Heart left ventricle (tissue), 13 donors: ENCODE measurements at regions not wholly inside any gene's neighbourhood (a gene's known extent, or its start where the extent isn't known, plus 50 kb on each side); places are given as distances from the start of the nearest gene placed in this dataset.

ENCODE experiments used
- CTCF ChIP-seq, 12 donors: fragments of 200-600 bp; sonication (generic) in 4 of 12; IDR thresholded peaks; one replicate each; pipeline versions ENCODE4 v1.5.0 to v1.8.0; 2018 to 2022; ENCODE audit warnings: antibody characterized with exemption in 12 of 12, mild to moderate bottlenecking in 5 of 12
- POLR2A ChIP-seq, 2 donors: fragments of 450-650 bp; IDR thresholded peaks; one replicate each; pipeline ENCODE4 v1.6.1; 2017; ENCODE audit warnings: antibody characterized with exemption in 2 of 2, mild to moderate bottlenecking in 2 of 2, moderate library complexity in 2 of 2
- donor health status: ischemic (EF 13 %, LVEDD 7.1; RV severe dilation, severe dysfunction).
- donor health status: DM: no; HTN: yes; CAD: no.
- donor health status: DM: no; HTN: no; CAD: no.
- donor health status: ischemic (EF 25% LVEDD 6.9; RV normal size, moderate dysfunction).
- donor health status: ischemic (EF 25% LVEDD 5.7; RV mildly dilated, moderate dysfunction).
- donor health status: ischemic (EF 35%, LVEDD 5.7; RV mildly dilated, moderate dysfunction).
- donor health status: nonischemic (EF 11% LVEDD 7.7; RV severe dilation, severe dysfunction).
- donor health status: DM: yes; HTN: yes; CAD: no.
- donor health status: PGD.
- donor health status: ischemic (EF 29% LVEDD 5.4; RV normal size, mild dysfunction).
- donor health status: nonischemic (EF 23%, LVEDD 6.1; RV moderate dilation, normal function).

GRCh38 chr12:18895540-18895939 is 157.6 kb downstream of the CAPZA3 start:
- TF ChIP-seq CTCF (IDR thresholded peaks at IDR 0.05), result no peak
- TF ChIP-seq POLR2A (IDR thresholded peaks at IDR 0.05), result no peak
